ENCODE measurements at regions not wholly inside any gene's neighbourhood (a gene's known extent, or its start where the extent isn't known, plus 50 kb on each side); places are given as distances from the start of the nearest gene placed in this dataset.

DNA sequence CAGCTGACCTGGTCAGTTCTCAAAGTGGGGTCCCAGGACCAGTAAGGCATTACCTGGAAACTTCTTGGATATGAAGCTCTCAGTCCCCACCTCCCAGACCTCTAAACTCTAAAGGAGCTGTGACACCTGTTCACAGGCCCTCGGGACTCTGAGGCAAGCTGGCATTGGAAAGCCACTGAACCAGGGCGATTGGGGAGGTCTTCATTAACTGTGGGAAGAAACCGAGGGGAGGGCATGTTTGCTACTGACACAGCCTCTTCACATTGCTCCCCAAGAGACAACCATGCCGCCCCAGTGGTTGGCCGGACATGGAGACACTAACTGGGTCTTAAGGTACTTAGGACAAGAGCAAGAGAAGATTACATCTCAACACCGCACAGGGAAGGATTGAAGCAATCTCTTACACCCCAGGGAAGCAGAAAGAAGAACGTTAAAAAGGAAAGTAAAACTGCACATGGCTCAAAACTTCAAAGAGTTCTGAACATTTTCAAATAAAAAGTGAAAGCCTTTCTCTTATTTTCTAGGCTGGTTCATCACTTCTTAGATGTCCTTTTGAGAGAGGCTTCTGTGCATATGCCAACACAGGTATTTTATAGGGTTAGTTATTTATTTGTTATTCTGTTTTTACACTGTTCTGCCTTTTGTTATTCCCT, 210.0 kb upstream of the CST7 start:
- no peaks in the 10 kb centered on the region for H3K9me3 Mint-ChIP-seq
- TF ChIP-seq, protein P1, sequence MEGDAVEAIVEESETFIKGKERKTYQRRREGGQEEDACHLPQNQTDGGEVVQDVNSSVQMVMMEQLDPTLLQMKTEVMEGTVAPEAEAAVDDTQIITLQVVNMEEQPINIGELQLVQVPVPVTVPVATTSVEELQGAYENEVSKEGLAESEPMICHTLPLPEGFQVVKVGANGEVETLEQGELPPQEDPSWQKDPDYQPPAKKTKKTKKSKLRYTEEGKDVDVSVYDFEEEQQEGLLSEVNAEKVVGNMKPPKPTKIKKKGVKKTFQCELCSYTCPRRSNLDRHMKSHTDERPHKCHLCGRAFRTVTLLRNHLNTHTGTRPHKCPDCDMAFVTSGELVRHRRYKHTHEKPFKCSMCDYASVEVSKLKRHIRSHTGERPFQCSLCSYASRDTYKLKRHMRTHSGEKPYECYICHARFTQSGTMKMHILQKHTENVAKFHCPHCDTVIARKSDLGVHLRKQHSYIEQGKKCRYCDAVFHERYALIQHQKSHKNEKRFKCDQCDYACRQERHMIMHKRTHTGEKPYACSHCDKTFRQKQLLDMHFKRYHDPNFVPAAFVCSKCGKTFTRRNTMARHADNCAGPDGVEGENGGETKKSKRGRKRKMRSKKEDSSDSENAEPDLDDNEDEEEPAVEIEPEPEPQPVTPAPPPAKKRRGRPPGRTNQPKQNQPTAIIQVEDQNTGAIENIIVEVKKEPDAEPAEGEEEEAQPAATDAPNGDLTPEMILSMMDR (conservative IDR thresholded peaks at IDR 0.05) = no peak
- H3K4me1 Mint-ChIP-seq = no peaks in the 10 kb centered on the region
- peaks cover 6% of the 10 kb centered on the region for H3K27me3 Mint-ChIP-seq (ENCODE audit: low read depth)
- no peak overlapping the region for H3K27ac Mint-ChIP-seq (ENCODE audit: unreplicated experiment)
- no peaks in the 10 kb centered on the region for H3K36me3 Mint-ChIP-seq (ENCODE audit: low read depth)
- no peak overlapping the region for H3K4me3 Mint-ChIP-seq
- DNase-seq (ENCODE audit: low read depth, low spot score) = no peak

DNA sequence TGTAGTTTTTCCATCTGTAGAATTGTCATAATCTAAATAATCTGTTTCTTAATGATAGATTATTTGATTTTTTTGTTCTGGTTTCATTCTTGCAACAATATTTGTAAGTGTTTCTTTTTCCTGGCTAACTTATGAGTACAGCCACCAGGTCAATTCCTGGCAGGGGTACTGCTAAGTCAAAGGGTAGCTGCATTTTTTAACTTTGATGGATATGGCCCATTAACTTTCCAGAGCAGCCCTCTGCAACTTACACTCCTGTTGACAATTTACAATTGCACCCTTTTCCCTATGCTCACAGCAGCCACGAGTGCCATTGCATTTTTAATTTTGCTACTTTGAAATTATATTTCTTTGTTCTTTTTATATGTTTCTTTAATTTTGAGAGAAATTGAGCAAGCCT, 209.3 kb upstream of the CST7 start:
- TF ChIP-seq, protein P1 (conservative IDR thresholded peaks at IDR 0.05) = no peak
- Mint-ChIP-seq H3K27me3 (ENCODE audit: low read depth) (peaks cover 6% of the 10 kb centered on the region), H3K4me3 (no peak overlapping the region), H3K9me3 (no peaks in the 10 kb centered on the region), H3K36me3 (ENCODE audit: low read depth) (no peaks in the 10 kb centered on the region), H3K4me1 (no peaks in the 10 kb centered on the region), H3K27ac (ENCODE audit: unreplicated experiment) (no peak overlapping the region)
- DNase-seq (ENCODE audit: low read depth, low spot score) = no peak

DNA sequence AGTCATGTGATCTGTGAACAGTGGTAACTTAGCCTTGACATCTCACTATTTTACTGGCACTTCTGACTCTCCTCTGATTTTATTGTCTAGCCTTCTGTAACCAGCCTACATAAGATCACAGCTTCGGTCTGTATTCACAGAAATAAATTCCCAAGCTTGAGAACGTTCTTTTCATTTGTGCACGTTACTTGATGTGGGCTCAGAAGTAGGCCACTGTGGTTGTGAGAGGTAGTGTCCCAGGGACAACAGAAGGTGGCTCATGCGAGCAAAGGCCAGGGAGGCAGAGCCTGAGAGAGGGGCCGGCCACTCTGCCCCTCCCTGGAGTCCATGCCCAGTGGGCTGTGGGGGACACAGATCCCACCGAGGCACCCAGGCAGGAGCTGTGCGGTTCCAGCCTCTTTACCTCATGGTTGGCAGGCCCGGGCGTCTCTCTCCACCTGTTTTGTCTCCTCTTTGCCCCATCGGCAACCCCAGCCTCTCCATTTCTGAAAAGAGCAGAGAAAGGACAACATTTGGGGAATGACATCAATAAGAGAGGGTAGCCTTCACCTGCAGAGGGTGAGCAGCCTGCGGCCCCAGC, 207.5 kb upstream of the CST7 start:
- Mint-ChIP-seq H3K27me3 (ENCODE audit: low read depth) (peaks cover 8% of the 10 kb centered on the region), H3K27ac (ENCODE audit: unreplicated experiment) (no peak overlapping the region), H3K9me3 (no peaks in the 10 kb centered on the region), H3K36me3 (ENCODE audit: low read depth) (no peaks in the 10 kb centered on the region), H3K4me1 (no peaks in the 10 kb centered on the region), H3K4me3 (no peak overlapping the region)
- TF ChIP-seq, protein P1 (conservative IDR thresholded peaks at IDR 0.05) = no peak
- DNase-seq (ENCODE audit: low read depth, low spot score) = no peak

DNA sequence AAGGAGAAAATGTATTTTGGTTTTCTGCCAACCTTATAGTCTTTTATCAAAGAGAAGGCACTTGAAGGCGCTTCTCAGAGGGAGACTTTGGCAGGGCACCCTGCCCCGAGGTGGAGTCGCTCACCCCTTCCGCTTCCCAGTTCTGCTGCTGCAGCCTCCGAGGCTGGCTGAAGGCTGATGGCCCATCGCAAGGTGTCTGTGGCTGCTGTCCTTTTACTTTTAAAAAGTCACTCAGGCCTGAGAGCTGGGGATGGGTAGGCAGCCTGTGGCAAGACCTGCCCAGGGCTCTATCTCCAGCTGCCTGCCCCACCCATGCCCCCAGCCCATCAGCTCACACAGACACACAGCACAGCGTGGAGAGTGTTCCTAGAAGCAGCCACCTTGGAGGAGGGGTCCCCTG, 206.6 kb upstream of the CST7 start:
- no peaks in the 10 kb centered on the region for H3K4me1 Mint-ChIP-seq
- TF ChIP-seq, protein P1 (conservative IDR thresholded peaks at IDR 0.05) = no peak
- DNase-seq (ENCODE audit: low read depth, low spot score) = no peak
- no peak overlapping the region for H3K27ac Mint-ChIP-seq (ENCODE audit: unreplicated experiment)
- H3K27me3 Mint-ChIP-seq (ENCODE audit: low read depth) = peaks cover 8% of the 10 kb centered on the region
- no peak overlapping the region for H3K4me3 Mint-ChIP-seq
- H3K9me3 Mint-ChIP-seq = no peaks in the 10 kb centered on the region
- no peaks in the 10 kb centered on the region for H3K36me3 Mint-ChIP-seq (ENCODE audit: low read depth)

DNA sequence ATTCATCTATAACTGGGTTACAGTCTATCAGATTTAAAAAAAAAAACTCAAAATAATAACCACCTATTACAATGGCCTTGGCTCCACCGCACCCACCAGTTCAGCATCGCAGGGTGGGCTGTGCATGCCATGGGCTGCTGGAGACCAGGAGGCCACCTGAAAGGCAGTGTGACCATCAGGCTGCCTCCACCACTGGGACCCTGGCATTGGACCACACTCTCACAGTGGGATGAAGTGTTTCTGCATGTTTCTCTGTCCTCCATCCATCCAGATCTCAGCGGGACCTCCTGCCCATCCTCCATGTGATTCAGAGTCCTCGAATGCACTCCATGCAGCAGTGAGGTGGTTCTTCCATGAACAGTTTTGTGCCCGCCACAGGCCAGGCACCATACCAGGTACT, 206.1 kb upstream of the CST7 start:
- H3K27ac Mint-ChIP-seq (ENCODE audit: unreplicated experiment) = no peak overlapping the region
- H3K27me3 Mint-ChIP-seq (ENCODE audit: low read depth) = peaks cover 11% of the 10 kb centered on the region
- no peak overlapping the region for H3K4me3 Mint-ChIP-seq
- H3K36me3 Mint-ChIP-seq (ENCODE audit: low read depth) = no peaks in the 10 kb centered on the region
- H3K4me1 Mint-ChIP-seq = no peaks in the 10 kb centered on the region
- DNase-seq (ENCODE audit: low read depth, low spot score) = no peak
- no peaks in the 10 kb centered on the region for H3K9me3 Mint-ChIP-seq
- TF ChIP-seq, protein P1 (conservative IDR thresholded peaks at IDR 0.05) = no peak
